ENCODE measurements at regions not wholly inside any gene's neighbourhood (a gene's known extent, or its start where the extent isn't known, plus 50 kb on each side); places are given as distances from the start of the nearest gene placed in this dataset.
"Not testable (repeated sequence)": the region's sequence is repeated elsewhere in the genome, so short reads cannot be mapped to it uniquely, and the experiment has no call there.

DNA sequence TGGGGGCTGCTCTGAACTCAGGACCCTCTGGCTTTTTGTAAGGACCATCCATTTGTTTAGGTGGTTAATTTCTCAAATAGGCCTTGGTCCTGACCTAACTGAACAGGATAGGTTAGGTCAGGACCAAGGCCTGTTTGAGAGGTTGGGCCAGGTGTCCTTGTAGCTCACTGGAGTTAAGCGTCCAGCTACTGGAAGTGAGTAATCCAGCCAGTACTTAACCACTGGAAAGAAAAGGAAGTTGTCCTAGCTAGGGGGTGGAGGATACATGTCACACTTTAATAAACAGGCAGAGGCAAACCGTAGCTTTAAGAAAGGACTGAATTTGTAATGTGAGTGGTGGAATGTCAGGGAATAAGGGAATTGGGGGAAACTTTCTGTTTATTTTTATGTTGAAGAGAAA lies 96.0 kb downstream of the GPR85 start:
- Mint-ChIP-seq H3K27me3 (no peaks in the 10 kb centered on the region), H3K36me3 (no peaks in the 10 kb centered on the region), H3K9me3 (no peaks in the 10 kb centered on the region), H3K4me3 (no peak overlapping the region), H3K4me1 (peaks cover 5% of the 10 kb centered on the region), H3K27ac (no peak overlapping the region)
- no peak for ATAC-seq

DNA sequence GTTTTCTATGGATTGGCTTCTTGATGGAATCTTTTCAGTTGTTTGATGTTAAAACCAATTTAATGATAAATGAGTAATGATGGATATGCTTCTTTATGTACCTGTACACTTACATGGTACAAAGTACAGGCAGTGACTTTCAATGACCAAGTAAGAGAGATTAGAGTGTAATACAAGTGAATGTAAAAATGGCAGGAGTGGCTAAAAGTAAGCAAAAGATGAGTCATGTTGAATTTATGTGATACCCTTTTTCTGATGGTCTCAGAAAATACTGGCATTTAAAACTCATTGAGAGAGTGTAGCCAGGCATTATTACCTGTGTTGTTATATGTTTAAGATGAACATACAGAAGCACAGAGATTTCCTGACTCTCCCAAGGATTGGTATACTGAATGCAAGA lies 97.1 kb downstream of the GPR85 start:
- Mint-ChIP-seq H3K9me3 (no peaks in the 10 kb centered on the region), H3K4me3 (no peak overlapping the region), H3K27ac (no peak overlapping the region), H3K4me1 (peaks cover 5% of the 10 kb centered on the region), H3K27me3 (no peaks in the 10 kb centered on the region), H3K36me3 (no peaks in the 10 kb centered on the region)
- no peak for ATAC-seq

DNA sequence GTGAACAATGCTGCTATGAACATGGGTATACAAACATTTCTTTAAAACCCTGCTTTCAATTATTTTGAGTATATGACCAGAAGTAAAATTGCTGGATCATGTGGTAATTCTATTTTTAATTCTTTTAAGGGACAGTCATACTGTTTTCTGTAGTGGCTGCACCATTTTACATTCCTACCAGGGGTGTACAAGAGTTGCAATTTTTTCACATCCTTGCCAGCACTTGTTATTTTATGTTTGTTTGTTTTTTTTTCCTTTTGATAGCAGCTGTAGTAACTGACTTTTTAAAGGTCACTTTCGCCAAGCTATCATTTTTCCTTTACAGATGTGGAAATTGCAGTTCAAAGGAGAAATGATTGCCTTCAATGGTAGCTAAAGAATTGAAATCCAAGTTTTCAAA lies 99.5 kb downstream of the GPR85 start:
- Mint-ChIP-seq H3K27me3 (no peaks in the 10 kb centered on the region), H3K4me1 (peaks cover 19% of the 10 kb centered on the region), H3K27ac (no peak overlapping the region), H3K36me3 (no peaks in the 10 kb centered on the region), H3K9me3 (no peaks in the 10 kb centered on the region), H3K4me3 (no peak overlapping the region)
- no peak for ATAC-seq

DNA sequence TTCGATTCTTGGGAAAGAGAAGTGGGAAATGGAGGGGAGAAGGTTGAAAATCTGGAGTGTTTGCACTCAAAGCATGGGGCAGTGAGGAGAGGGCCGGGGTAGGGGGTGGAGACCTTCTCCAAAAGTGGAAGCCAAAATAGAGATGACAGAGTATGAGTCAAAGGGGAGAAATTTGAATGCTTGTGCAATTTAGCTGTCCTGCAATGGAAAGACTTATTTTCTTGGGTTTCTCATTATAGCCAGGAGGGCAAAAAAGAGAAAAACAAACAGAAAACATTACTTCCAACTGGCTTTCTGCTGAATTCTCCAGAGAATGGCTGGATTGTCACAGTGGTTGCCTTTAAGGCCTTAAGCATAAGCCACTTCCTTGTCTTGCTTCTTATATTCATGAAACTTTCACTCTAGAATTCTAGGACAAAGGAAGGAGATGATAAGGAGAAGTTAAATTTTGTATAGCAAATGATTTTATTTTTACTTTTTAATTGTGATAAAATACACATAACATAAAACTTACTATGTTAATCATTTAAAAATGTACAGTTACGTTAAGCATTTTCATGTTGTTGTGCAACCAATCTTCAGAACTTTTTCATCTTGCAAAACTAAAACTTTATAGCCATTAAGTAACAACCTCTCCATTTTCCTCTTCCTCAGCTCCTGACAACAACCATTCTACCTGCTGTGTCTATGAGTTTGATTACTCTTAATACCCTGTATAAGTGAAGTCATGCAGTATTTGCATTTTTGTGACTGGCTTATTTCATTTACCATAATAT lies 100.2 kb downstream of the GPR85 start:
- no peak for ATAC-seq
- Mint-ChIP-seq H3K4me3 (no peak overlapping the region), H3K27me3 (no peaks in the 10 kb centered on the region), H3K36me3 (no peaks in the 10 kb centered on the region), H3K27ac (no peak overlapping the region), H3K4me1 (peaks cover 23% of the 10 kb centered on the region), H3K9me3 (no peaks in the 10 kb centered on the region)

DNA sequence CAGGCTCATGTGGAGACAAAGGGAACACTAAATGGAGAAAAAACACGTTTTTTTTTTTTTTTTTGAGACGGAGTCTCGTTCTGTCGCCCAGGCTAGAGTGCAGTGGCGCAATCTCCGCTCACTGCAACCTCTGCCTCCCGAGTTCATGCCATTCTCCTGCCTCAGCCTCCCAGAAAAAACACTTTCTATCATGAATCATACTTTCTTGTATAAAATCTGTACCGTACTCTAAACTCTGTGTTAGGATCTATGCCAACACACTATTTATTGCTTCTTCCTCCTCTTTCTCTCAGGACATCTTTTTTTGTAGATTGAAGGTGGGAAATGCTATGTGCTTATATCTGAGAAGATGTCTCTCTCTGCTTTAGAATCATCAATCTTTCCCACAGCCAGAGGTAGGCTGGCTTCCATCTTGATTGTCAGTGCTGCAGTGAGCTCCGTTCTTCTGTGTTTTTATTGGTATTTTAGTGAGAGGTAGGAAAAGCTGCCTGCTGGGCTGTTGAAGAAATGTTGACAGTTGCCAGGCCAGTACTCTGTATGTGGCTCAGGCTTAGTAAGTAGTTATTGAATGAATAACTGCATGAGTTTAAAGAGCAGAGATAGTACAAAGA lies 101.1 kb downstream of the GPR85 start:
- Mint-ChIP-seq H3K9me3 (peaks cover 2% of the 10 kb centered on the region), H3K27ac (no peak overlapping the region), H3K4me3 (no peak overlapping the region), H3K4me1 (peaks cover 19% of the 10 kb centered on the region), H3K27me3 (no peaks in the 10 kb centered on the region), H3K36me3 (no peaks in the 10 kb centered on the region)
- ATAC-seq: no peak

DNA sequence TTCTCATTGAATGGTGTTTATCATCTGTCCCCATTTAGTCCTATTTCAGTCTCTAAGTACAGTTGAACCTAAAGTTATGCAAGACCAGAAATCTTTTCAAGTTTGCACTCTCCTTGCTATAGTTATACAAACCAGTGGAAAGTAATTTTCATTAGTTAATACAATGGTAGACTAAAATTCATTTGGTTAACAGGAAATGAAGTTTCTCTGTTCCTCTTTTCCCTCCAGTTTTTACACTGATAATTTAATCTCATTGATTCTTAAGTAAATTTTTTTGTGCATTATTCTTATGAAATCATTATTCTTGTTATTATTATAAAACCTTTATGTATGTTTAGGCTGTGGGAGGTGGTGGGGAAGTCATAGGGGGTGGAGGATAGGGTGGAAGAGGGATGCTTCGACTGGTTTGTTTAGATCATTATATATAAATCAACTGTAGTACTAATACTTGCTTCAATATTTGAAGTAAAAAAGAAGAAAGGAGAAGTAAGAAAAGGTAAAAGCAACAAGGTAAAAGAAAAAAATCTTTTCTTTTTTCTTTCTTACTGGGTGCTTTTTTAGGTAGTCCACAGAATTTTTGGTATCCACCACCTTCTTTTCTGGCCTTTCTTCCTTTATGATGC lies 104.1 kb downstream of the GPR85 start:
- Mint-ChIP-seq H3K4me1 (peaks cover 18% of the 10 kb centered on the region), H3K4me3 (no peak overlapping the region), H3K27me3 (no peaks in the 10 kb centered on the region), H3K27ac (peak overlapping the region; percentile 4), H3K36me3 (no peaks in the 10 kb centered on the region), H3K9me3 (peaks cover 2% of the 10 kb centered on the region)
- peak; percentile 79 for ATAC-seq

DNA sequence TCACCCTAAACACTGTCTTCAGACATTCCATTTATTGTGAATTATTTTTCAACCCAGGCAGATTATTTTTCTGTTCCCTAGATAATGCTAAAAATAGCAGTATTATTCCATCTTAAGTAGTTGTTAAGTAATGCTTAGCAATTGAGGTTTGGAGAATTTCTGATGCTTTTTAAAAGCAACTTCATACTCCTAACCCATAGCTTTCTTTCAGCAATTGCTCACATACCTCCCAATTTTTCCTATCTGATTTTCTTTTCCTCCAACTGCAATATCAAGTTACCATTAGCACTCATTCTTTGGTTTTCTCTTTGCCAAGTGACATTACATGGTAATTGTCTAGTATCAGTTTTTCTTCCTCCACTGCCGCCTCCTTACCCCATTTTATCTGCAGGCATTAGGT lies 104.7 kb downstream of the GPR85 start:
- Mint-ChIP-seq H3K4me3 (no peak overlapping the region), H3K27me3 (no peaks in the 10 kb centered on the region), H3K27ac (peak overlapping the region; percentile 4), H3K9me3 (peaks cover 2% of the 10 kb centered on the region), H3K36me3 (no peaks in the 10 kb centered on the region), H3K4me1 (peaks cover 18% of the 10 kb centered on the region)
- no peak for ATAC-seq

DNA sequence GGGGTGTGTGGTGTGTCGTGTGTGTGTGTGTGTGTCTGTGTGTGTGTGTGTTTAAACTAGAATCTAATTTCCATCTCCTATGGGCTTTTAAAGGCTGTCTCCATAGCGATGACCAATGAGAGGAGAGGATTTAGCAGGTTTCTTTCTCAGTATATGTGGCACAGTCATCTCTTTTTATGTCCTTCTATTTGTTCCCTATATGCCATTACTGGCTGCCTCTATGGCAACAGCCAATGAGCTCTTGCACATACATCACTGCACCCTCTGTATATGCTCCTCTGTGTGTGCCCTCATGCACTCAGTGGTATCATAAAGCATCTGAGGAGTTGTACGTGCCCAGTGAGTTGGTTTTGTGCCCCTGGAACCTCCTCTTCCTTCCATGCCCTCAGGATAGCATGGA lies 107.6 kb downstream of the GPR85 start:
- H3K4me3 Mint-ChIP-seq, ATAC-seq, H3K27ac Mint-ChIP-seq, H3K27me3 Mint-ChIP-seq, H3K36me3 Mint-ChIP-seq, H3K9me3 Mint-ChIP-seq: not testable (repeated sequence)
- peaks cover 18% of the 10 kb centered on the region for H3K4me1 Mint-ChIP-seq

DNA sequence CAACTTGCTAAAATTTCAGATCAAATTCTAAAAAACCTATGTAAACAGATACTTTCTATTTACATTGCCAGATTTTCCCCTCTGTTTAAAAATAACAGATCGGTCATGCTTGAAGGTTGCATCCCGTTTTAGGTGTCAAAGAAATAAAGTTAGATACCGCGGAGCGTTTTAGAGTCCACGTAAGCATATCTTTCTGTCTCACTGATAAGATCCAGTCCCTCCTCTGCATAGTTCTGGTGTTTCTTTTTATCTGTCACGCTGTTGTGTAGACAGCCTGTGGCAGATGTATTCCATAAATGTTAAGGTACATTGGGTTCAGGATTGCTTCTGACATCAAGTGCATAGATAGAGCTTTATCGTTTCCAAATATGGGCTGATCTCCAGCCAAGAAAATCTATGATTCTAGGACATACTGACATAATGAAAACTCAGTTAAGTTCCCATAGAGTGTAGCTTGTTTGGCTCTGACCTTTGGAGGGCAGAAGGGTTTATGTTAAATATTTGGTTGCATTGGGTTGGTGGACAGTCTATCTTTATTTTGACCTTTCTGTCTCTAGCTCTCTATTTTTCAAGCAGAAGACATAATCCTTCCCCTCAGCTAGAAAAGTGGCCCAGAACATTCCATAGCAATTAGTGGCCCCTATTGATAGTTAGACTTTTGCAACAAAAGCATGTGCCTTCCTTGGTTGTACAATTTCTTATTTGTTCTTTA lies 109.2 kb downstream of the GPR85 start:
- H3K27ac Mint-ChIP-seq, H3K36me3 Mint-ChIP-seq, H3K4me3 Mint-ChIP-seq, H3K9me3 Mint-ChIP-seq, ATAC-seq, H3K27me3 Mint-ChIP-seq, H3K4me1 Mint-ChIP-seq: not testable (repeated sequence)

DNA sequence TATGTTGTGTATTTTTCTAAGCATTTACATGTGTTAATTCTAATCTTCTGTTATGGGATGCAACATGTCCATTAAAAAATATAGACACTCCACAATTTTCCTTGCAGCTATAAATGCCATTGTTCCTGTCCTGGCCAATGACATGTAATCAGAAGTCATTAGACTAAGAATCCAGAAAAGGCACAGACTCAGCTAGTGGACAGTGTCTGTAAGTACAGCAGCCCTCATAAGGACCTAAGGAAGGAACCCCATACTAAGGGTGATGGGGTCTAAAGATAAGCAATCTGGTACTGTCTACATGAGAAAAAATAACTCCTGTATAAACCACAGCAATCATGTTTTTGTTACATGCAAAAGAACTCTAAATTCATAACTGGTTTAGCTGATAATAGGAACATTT lies 115.9 kb downstream of the GPR85 start:
- Mint-ChIP-seq H3K36me3 (no peaks in the 10 kb centered on the region), H3K27me3 (no peaks in the 10 kb centered on the region), H3K27ac (no peak overlapping the region), H3K4me1 (no peaks in the 10 kb centered on the region), H3K4me3 (no peak overlapping the region), H3K9me3 (no peaks in the 10 kb centered on the region)
- ATAC-seq: no peak

DNA sequence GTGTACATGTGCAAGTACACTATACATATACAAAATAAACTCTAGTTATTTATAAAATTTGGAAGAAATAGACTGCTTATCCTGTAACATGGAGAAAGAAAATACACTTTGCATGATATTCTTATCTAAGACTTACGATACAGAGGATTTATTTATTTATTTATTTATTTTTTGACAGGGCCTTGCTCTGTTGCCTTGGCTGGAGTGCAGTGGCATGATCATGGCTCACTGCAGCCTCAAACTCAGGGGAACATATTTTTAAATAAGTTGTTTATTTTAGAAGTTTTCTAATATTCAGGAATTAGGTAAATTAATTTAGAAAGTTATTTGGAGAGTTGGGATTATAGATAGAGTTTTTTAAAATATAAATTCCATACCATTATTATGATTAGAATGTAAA lies 116.7 kb downstream of the GPR85 start:
- no peak overlapping the region for H3K4me3 Mint-ChIP-seq
- no peaks in the 10 kb centered on the region for H3K4me1 Mint-ChIP-seq
- H3K27ac Mint-ChIP-seq: no peak overlapping the region
- no peaks in the 10 kb centered on the region for H3K9me3 Mint-ChIP-seq
- ATAC-seq: no peak
- H3K36me3 Mint-ChIP-seq: no peaks in the 10 kb centered on the region
- H3K27me3 Mint-ChIP-seq: no peaks in the 10 kb centered on the region

DNA sequence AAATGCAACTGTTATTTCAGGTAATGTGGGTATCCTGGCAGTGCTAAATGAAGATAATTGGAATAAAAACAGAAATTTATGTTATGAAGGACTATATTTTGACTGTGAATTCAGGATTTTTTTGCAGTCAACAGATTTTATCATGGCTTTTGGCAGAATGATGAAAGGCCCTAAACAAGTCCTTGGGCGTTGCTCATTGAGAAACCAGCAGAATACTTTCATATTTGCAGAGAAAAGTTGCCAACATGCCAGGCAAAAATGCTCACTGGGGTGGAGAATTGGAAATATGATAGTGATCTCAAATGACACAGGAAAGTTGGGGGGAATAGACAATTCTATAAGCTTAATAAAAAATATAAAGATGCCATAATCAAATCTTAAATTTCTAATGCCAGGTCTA lies 121.1 kb downstream of the GPR85 start:
- Mint-ChIP-seq H3K27ac (no peak overlapping the region), H3K36me3 (no peaks in the 10 kb centered on the region), H3K4me1 (no peaks in the 10 kb centered on the region), H3K4me3 (no peak overlapping the region), H3K9me3 (no peaks in the 10 kb centered on the region), H3K27me3 (no peaks in the 10 kb centered on the region)
- ATAC-seq: no peak

DNA sequence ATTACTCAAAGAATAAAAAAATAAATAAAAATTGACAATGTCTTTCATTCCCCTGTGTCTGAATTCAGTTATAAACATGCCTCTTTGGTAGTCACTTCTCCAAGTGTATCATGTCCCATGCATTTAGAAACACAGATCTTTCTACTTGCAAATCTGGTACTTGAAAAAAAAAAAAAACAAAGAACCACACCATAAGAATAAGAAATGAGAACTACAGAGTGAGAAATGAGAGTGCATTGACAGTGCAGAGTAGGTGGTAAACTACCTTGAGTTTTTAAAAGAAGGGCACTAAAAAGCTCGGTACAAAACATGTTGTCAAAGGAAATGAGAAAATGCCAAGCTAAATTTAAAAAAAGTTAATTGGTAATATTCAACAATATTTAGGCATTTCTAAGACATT lies 123.0 kb downstream of the GPR85 start:
- H3K9me3 Mint-ChIP-seq: no peaks in the 10 kb centered on the region
- no peaks in the 10 kb centered on the region for H3K27me3 Mint-ChIP-seq
- no peaks in the 10 kb centered on the region for H3K36me3 Mint-ChIP-seq
- no peaks in the 10 kb centered on the region for H3K4me1 Mint-ChIP-seq
- no peak for ATAC-seq
- no peak overlapping the region for H3K27ac Mint-ChIP-seq
- no peak overlapping the region for H3K4me3 Mint-ChIP-seq

DNA sequence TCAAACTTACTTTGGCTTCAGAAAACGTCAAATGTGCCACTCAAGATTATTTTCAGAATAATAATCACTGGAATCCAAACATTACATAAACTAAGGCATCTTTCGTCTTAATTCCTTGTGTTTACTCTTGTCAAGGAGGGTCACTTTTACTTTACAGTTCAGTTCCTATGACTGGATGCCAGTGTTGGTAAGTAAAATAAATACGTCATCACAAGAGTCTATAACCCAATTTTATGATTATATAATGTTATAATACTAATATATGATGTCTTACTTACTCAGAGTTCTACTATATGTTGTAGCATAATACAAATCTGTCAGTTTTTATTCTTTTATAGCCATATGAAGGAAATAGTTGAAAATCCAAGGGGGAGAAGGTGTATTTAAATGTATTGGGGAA lies 123.8 kb downstream of the GPR85 start:
- no peak overlapping the region for H3K4me3 Mint-ChIP-seq
- H3K4me1 Mint-ChIP-seq: no peaks in the 10 kb centered on the region
- H3K9me3 Mint-ChIP-seq: no peaks in the 10 kb centered on the region
- no peak overlapping the region for H3K27ac Mint-ChIP-seq
- H3K27me3 Mint-ChIP-seq: no peaks in the 10 kb centered on the region
- H3K36me3 Mint-ChIP-seq: no peaks in the 10 kb centered on the region
- no peak for ATAC-seq

DNA sequence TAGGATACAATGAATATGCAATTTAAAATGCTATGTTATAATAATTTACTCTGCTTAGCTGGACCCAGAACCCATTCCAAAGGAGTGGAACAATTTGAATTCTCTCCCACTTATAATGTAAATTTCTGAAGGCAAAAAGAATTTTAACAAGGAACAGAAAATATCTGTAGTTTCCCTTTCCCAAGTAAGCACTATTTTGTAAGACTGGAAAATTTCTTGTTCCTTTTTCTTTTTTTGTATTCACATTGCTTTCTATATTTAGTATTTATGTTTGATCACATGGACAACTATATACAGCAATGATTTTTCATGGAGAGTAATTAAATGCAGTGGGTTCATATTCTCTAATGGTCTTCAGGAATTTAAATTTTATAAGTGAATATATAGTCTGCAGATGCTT lies 127.4 kb downstream of the GPR85 start:
- Mint-ChIP-seq H3K9me3 (no peaks in the 10 kb centered on the region), H3K27ac (no peak overlapping the region), H3K36me3 (no peaks in the 10 kb centered on the region), H3K4me1 (no peaks in the 10 kb centered on the region), H3K4me3 (no peak overlapping the region), H3K27me3 (no peaks in the 10 kb centered on the region)
- ATAC-seq: no peak

DNA sequence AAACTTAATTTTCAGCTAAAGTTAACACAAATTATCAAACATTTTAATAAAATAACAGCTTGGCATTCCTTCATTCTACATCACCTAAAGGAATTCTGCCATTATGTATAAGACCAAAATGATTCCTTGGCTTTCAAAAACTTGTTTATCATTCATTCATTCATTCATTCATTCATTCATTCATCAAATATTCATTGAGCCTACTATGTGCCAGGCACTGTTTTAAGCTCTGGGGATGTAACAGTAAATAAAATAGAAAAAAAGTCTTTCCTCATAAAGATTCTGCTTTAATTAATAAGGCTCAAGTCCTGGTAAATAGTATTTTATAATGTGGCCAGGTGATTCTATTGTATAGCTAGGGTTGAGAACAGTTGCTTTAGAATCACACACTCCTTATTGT lies 127.9 kb downstream of the GPR85 start:
- Mint-ChIP-seq H3K4me1 (no peaks in the 10 kb centered on the region), H3K36me3 (no peaks in the 10 kb centered on the region), H3K27me3 (no peaks in the 10 kb centered on the region), H3K27ac (no peak overlapping the region), H3K4me3 (no peak overlapping the region), H3K9me3 (no peaks in the 10 kb centered on the region)
- ATAC-seq: no peak

All from stimulated activated memory B cell treated with anti-CD40 and anti-IgM and Interleukin-4, amounts not matched to agents 10 μg/mL and 1 μg/mL and 100 μg/mL, for 72 hours (primary cell).